MM.1S (cell line): ENCODE measurements at regions not wholly inside any gene's neighbourhood (a gene's known extent, or its start where the extent isn't known, plus 50 kb on each side); places are given as distances from the start of the nearest gene placed in this dataset.

Source experiments
- EZH2 ChIP-seq: fragments of 300-600 bp; sonication (generic); optimal IDR thresholded peaks from 2 replicates; pipeline ENCODE3; 2017; ENCODE audit warnings: low read depth, mild to moderate bottlenecking, antibody characterized with exemption, low read length, mixed read lengths
- TF ChIP-seq, protein P1 (sequence below): fragments of 300-600 bp; sonication (generic); IDR thresholded peaks from 2 replicates; pipeline ENCODE4 v1.5.1; 2016; ENCODE audit warnings: antibody characterized with exemption, low read length, mixed read lengths

DNA sequence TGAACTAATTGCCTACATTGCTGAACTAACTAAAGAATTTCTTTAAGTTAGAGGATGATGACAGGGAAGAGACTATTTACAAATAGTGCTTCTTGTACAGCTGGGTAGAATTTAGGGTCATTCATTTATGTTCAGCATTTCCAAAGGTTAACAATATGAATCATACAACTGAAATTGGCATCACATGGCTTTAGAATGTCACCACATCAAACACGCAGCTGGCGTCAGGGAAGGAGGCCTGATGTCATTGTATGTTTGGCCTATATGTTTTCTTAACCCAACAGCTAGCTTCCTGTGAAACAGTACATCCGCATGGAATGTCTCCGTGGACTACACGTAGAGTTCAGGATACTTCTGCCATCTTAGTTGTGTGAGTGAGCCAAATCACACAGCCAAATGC lies 99.0 kb upstream of the TNFSF11 start:
- TF ChIP-seq, protein P1, sequence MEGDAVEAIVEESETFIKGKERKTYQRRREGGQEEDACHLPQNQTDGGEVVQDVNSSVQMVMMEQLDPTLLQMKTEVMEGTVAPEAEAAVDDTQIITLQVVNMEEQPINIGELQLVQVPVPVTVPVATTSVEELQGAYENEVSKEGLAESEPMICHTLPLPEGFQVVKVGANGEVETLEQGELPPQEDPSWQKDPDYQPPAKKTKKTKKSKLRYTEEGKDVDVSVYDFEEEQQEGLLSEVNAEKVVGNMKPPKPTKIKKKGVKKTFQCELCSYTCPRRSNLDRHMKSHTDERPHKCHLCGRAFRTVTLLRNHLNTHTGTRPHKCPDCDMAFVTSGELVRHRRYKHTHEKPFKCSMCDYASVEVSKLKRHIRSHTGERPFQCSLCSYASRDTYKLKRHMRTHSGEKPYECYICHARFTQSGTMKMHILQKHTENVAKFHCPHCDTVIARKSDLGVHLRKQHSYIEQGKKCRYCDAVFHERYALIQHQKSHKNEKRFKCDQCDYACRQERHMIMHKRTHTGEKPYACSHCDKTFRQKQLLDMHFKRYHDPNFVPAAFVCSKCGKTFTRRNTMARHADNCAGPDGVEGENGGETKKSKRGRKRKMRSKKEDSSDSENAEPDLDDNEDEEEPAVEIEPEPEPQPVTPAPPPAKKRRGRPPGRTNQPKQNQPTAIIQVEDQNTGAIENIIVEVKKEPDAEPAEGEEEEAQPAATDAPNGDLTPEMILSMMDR: no peak
- no peak for TF ChIP-seq EZH2
